WTC11 (cell line): ENCODE measurements at regions not wholly inside any gene's neighbourhood (a gene's known extent, or its start where the extent isn't known, plus 50 kb on each side); places are given as distances from the start of the nearest gene placed in this dataset.

Experiments
- ATAC-seq: fragments of 200-7000 bp; cut with Tn5 transposase; 2 replicates; pipeline ENCODE4 v1.10.0; 2021; ENCODE audit warnings: mild to moderate bottlenecking, moderate library complexity
- CTCF ChIA-PET: fragments of 300-600 bp; sonication (Branson Sonifier 250); formaldehyde crosslinking; loops from one replicate; lab custom pipeline; 2021; ENCODE audit warnings: antibody characterized with exemption; lab: Charles Lee
- POLR2A ChIA-PET: fragments of 350-600 bp; sonication (Branson Sonifier 250); formaldehyde crosslinking; loops from one replicate; lab custom pipeline; 2021; ENCODE audit warnings: antibody characterized with exemption; lab: Charles Lee
- DNase-seq: peaks from one replicate; pipeline ENCODE4 v3.0.0; 2021; ENCODE audit warnings: low spot score
- H3K27ac Mint-ChIP-seq: 2 replicates; pipeline ENCODE4 v1.8.0; 2021; ENCODE audit warnings: mixed read lengths
- H3K27me3 Mint-ChIP-seq: 2 replicates; pipeline ENCODE4 v1.8.0; 2021; ENCODE audit warnings: low read depth, mild to moderate bottlenecking, moderate library complexity, mixed read lengths
- H3K36me3 Mint-ChIP-seq: 2 replicates; pipeline ENCODE4 v1.8.0; 2021; ENCODE audit warnings: mixed read lengths
- H3K4me1 Mint-ChIP-seq: 2 replicates; pipeline ENCODE4 v1.8.0; 2022; ENCODE audit warnings: mixed read lengths
- H3K4me3 Mint-ChIP-seq: 2 replicates; pipeline ENCODE4 v1.8.0; 2021; ENCODE audit warnings: mild to moderate bottlenecking, moderate library complexity, mixed read lengths
- H3K9me3 Mint-ChIP-seq: 2 replicates; pipeline ENCODE4 v1.8.0; 2021; ENCODE audit warnings: mixed read lengths
- ATF2 ChIP-seq: sonication (generic); formaldehyde crosslinking; IDR thresholded peaks from 2 replicates; pipeline ENCODE4 v1.8.1; 2022; ENCODE audit warnings: low read depth, missing genetic modification reagents, borderline replicate concordance
- ATF6 ChIP-seq: sonication (generic); formaldehyde crosslinking; IDR thresholded peaks from 2 replicates; pipeline ENCODE4 v1.8.1; 2023; ENCODE audit warnings: mild to moderate bottlenecking, missing genetic modification reagents
- CBFB ChIP-seq: sonication (generic); formaldehyde crosslinking; IDR thresholded peaks from 2 replicates; pipeline ENCODE4 v1.8.1; 2022; ENCODE audit warnings: mild to moderate bottlenecking, low read depth, missing genetic modification reagents
- E2F4 ChIP-seq: sonication (generic); formaldehyde crosslinking; IDR thresholded peaks from 2 replicates; pipeline ENCODE4 v1.8.1; 2022; ENCODE audit warnings: low read depth, mild to moderate bottlenecking, moderate library complexity, missing genetic modification reagents, borderline replicate concordance
- ELF4 ChIP-seq: sonication (generic); formaldehyde crosslinking; IDR thresholded peaks from 2 replicates; pipeline ENCODE4 v1.8.1; 2022; ENCODE audit warnings: low read depth, mild to moderate bottlenecking, moderate library complexity, missing genetic modification reagents
- FOXJ3 ChIP-seq: sonication (generic); formaldehyde crosslinking; IDR thresholded peaks from 2 replicates; pipeline ENCODE4 v1.9.0; 2021; ENCODE audit warnings: missing genetic modification reagents, mild to moderate bottlenecking, borderline replicate concordance
- GRHL2 ChIP-seq: fragments of 250-450 bp; sonication (Bioruptor Pico); IDR thresholded peaks from 2 replicates; pipeline ENCODE4 v1.8.0; 2022; ENCODE audit warnings: mild to moderate bottlenecking, moderate library complexity; ENCODE audit not compliant: insufficient replicate concordance, severe bottlenecking
- IRF1 ChIP-seq: sonication (generic); formaldehyde crosslinking; IDR thresholded peaks from 2 replicates; pipeline ENCODE4 v1.8.0; 2023; ENCODE audit warnings: missing genetic modification reagents
- IRF2 ChIP-seq: sonication (generic); formaldehyde crosslinking; IDR thresholded peaks from 2 replicates; pipeline ENCODE4 v1.8.0; 2022; ENCODE audit warnings: low read depth, missing genetic modification reagents, borderline replicate concordance
- JAZF1 ChIP-seq: fragments of 250-450 bp; sonication (Bioruptor Pico); IDR thresholded peaks from 2 replicates; pipeline ENCODE4 v1.9.0; 2021; ENCODE audit warnings: moderate library complexity, mild to moderate bottlenecking, inconsistent platforms
- MLX ChIP-seq: sonication (generic); formaldehyde crosslinking; IDR thresholded peaks from 2 replicates; pipeline ENCODE4 v1.8.1; 2023; ENCODE audit warnings: mild to moderate bottlenecking, missing genetic modification reagents, moderate library complexity
- MYBL2 ChIP-seq: sonication (generic); formaldehyde crosslinking; IDR thresholded peaks from 2 replicates; pipeline ENCODE4 v1.8.1; 2023; ENCODE audit warnings: mild to moderate bottlenecking, moderate library complexity, missing genetic modification reagents
- NFATC4 ChIP-seq: fragments of 250-450 bp; sonication (Bioruptor Pico); IDR thresholded peaks from 2 replicates; pipeline ENCODE4 v1.9.0; 2021; ENCODE audit warnings: mild to moderate bottlenecking
- OVOL2 ChIP-seq: fragments of 250-450 bp; sonication (Bioruptor Pico); IDR thresholded peaks from 2 replicates; pipeline ENCODE4 v1.9.0; 2021; ENCODE audit warnings: mild to moderate bottlenecking, borderline replicate concordance
- RELA ChIP-seq: sonication (generic); formaldehyde crosslinking; IDR thresholded peaks from 2 replicates; pipeline ENCODE4 v1.8.1; 2022; ENCODE audit warnings: missing genetic modification reagents, mild to moderate bottlenecking, borderline replicate concordance
- SMAD3 ChIP-seq: sonication (generic); formaldehyde crosslinking; IDR thresholded peaks from 2 replicates; pipeline ENCODE4 v1.8.0; 2022; ENCODE audit warnings: missing genetic modification reagents, mild to moderate bottlenecking, borderline replicate concordance
- SMAD4 ChIP-seq: sonication (generic); formaldehyde crosslinking; IDR thresholded peaks from 2 replicates; pipeline ENCODE4 v1.8.0; 2022; ENCODE audit warnings: mild to moderate bottlenecking, missing genetic modification reagents
- SP1 ChIP-seq: sonication (generic); formaldehyde crosslinking; conservative IDR thresholded peaks from 2 replicates; pipeline ENCODE4 v1.8.1; 2022; ENCODE audit warnings: missing genetic modification reagents
- TEAD4 ChIP-seq: sonication (generic); formaldehyde crosslinking; IDR thresholded peaks from 2 replicates; pipeline ENCODE4 v1.8.0; 2022; ENCODE audit warnings: mild to moderate bottlenecking, missing genetic modification reagents
- USF2 ChIP-seq: sonication (generic); formaldehyde crosslinking; IDR thresholded peaks from 2 replicates; pipeline ENCODE4 v1.8.1; 2023; ENCODE audit warnings: mild to moderate bottlenecking, missing genetic modification reagents, moderate library complexity
- ZMAT4 ChIP-seq: fragments of 250-450 bp; sonication (Bioruptor Pico); IDR thresholded peaks from 2 replicates; pipeline ENCODE4 v1.9.0; 2021; ENCODE audit warnings: mild to moderate bottlenecking
- ZNF219 ChIP-seq: sonication (generic); formaldehyde crosslinking; IDR thresholded peaks from 2 replicates; pipeline ENCODE4 v1.8.0; 2023; ENCODE audit warnings: missing genetic modification reagents, mild to moderate bottlenecking, borderline replicate concordance
- ZNF396 ChIP-seq: fragments of 250-450 bp; sonication (Bioruptor Pico); IDR thresholded peaks from 2 replicates; pipeline ENCODE4 v1.8.0; 2021; ENCODE audit warnings: mild to moderate bottlenecking, moderate library complexity, borderline replicate concordance
- ZNF416 ChIP-seq: fragments of 250-450 bp; sonication (Bioruptor Pico); IDR thresholded peaks from 2 replicates; pipeline ENCODE4 v1.9.0; 2021; ENCODE audit warnings: mild to moderate bottlenecking, inconsistent platforms

- H3K9me3 Mint-ChIP-seq: peaks cover 29% of the 10 kb centered on the region
- peaks cover 19% of the 10 kb centered on the region for H3K4me1 Mint-ChIP-seq
- DNase-seq: no peak
- no peak overlapping the region for H3K27ac Mint-ChIP-seq
- POLR2A ChIA-PET: no interaction called here
- no peak for ATAC-seq
- TF ChIP-seq ZMAT4: no peak
- TF ChIP-seq, all 79 proteins: peak for 0
- H3K36me3 Mint-ChIP-seq: peaks cover 29% of the 10 kb centered on the region
- H3K4me3 Mint-ChIP-seq: no peak overlapping the region
- no peaks in the 10 kb centered on the region for H3K27me3 Mint-ChIP-seq
- CTCF ChIA-PET: no interaction called here
Observed at GRCh38 chr9:28976250-28976649, 1403.0 kb upstream of the C9orf72 start.

- Mint-ChIP-seq H3K9me3 (peaks cover 29% of the 10 kb centered on the region), H3K4me1 (peaks cover 17% of the 10 kb centered on the region), H3K36me3 (peaks cover 28% of the 10 kb centered on the region), H3K27ac (no peak overlapping the region), H3K4me3 (no peak overlapping the region), H3K27me3 (no peaks in the 10 kb centered on the region)
- ATAC-seq (no peak), DNase-seq (no peak)
- no peak for TF ChIP-seq IRF1
- no peak for TF ChIP-seq RELA (CRISPR knock-in tag)
- no peak for TF ChIP-seq SMAD4 (CRISPR knock-in tag)
- TF ChIP-seq MLX: no peak
- no peak for TF ChIP-seq ZNF219 (CRISPR knock-in tag)
- TF ChIP-seq JAZF1 (CRISPR knock-in tag): no peak
- no peak for TF ChIP-seq NFATC4 (CRISPR knock-in tag)
- no peak for TF ChIP-seq GRHL2
- POLR2A ChIA-PET: no interaction called here
- CTCF ChIA-PET: no interaction called here
Observed at GRCh38 chr9:28976684-28977083, 1403.4 kb upstream of the C9orf72 start.

- peaks cover 5% of the 10 kb centered on the region; the same call in 1 of the 2 replicates for H3K9me3 Mint-ChIP-seq
- H3K36me3 Mint-ChIP-seq: no peaks in the 10 kb centered on the region
- CTCF ChIA-PET: no interaction called here
- H3K27me3 Mint-ChIP-seq: no peaks in the 10 kb centered on the region
- ATAC-seq (no peak), DNase-seq (no peak)
- POLR2A ChIA-PET: no interaction called here
- H3K4me1 Mint-ChIP-seq: peaks cover 11% of the 10 kb centered on the region
- no peak overlapping the region for H3K27ac Mint-ChIP-seq
- H3K4me3 Mint-ChIP-seq: no peak overlapping the region
- TF ChIP-seq ATF6 (CRISPR knock-in tag): no peak
- no peak for TF ChIP-seq TEAD4 (CRISPR knock-in tag)
- TF ChIP-seq ATF2 (CRISPR knock-in tag): no peak
- TF ChIP-seq USF2 (CRISPR knock-in tag): no peak
- TF ChIP-seq FOXJ3 (CRISPR knock-in tag): no peak
- no peak for TF ChIP-seq ZNF416
- no peak for TF ChIP-seq NFATC4 (CRISPR knock-in tag)
- TF ChIP-seq CBFB: no peak
- no peak for TF ChIP-seq MYBL2 (CRISPR knock-in tag)
- TF ChIP-seq SP1 (CRISPR knock-in tag): no peak
- TF ChIP-seq IRF1: no peak
- no peak for TF ChIP-seq OVOL2 (CRISPR knock-in tag)
- TF ChIP-seq ZNF396 (CRISPR knock-in tag): no peak
- TF ChIP-seq ELF4 (CRISPR knock-in tag): no peak
- TF ChIP-seq E2F4 (CRISPR knock-in tag): no peak
- no peak for TF ChIP-seq SMAD3 (CRISPR knock-in tag)
- no peak for TF ChIP-seq IRF2
Observed at GRCh38 chr9:28981129-28981528, 1407.8 kb upstream of the C9orf72 start.
